ENCODE measurements at regions not wholly inside any gene's neighbourhood (a gene's known extent, or its start where the extent isn't known, plus 50 kb on each side); places are given as distances from the start of the nearest gene placed in this dataset.

DNA sequence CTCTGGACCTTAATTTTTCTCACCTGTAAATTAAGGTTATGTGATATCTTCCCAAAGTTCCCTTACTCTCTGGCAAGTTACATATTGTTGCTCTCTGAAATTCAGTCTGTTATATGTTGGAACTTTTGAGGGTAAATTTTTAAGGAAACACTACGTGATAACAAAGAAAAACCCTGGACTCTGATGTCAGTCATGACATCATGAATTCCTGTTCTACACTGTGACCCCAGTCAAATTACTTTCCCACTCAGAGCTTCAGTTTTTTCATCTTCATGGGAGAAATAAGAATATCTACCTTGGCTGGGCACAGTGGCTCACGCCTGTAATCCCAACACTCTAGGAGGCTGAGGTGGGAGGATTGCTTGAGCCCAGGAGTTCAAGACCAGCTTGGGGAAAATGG, 164.6 kb upstream of the RALGAPA2 start:
- no peak for DNase-seq (ENCODE audit: low spot score)

GRCh38 chr20:20875716-20876115, 163.3 kb upstream of the RALGAPA2 start:
- DNase-seq (ENCODE audit: low spot score) = no peak

GRCh38 chr20:20872428-20872827, 160.0 kb upstream of the RALGAPA2 start:
- no peak for DNase-seq (ENCODE audit: low spot score)

DNA sequence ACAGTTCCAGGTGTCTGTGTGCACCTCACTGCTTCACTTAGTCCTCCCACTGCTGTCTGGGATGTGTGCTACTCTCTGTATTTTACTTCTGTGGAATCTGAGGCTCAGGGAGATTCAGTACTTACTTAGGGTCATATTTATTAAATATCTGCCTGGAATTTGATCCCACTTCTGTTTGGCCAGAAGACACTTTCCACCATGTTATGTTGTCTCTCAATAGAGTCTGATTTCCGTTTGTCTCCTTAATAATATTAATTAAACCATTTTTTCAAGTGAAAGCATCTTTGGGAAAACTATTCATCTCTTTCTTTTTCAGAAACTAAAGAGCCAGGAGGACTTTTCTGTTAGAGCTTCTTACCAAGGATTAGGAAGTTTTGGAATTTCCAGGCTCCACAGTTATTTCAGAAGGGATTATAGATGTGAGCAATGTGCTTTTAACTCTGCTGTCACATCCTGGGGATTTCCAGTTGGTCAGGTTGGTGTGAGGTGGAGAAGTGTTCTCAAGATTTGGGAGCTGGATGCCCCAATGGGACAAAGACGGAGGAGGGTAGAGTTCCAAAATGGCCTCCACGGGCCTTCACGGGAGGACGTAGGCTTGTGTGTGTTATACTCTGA, 156.8 kb upstream of the RALGAPA2 start:
- DNase-seq (ENCODE audit: low spot score) = no peak

DNA sequence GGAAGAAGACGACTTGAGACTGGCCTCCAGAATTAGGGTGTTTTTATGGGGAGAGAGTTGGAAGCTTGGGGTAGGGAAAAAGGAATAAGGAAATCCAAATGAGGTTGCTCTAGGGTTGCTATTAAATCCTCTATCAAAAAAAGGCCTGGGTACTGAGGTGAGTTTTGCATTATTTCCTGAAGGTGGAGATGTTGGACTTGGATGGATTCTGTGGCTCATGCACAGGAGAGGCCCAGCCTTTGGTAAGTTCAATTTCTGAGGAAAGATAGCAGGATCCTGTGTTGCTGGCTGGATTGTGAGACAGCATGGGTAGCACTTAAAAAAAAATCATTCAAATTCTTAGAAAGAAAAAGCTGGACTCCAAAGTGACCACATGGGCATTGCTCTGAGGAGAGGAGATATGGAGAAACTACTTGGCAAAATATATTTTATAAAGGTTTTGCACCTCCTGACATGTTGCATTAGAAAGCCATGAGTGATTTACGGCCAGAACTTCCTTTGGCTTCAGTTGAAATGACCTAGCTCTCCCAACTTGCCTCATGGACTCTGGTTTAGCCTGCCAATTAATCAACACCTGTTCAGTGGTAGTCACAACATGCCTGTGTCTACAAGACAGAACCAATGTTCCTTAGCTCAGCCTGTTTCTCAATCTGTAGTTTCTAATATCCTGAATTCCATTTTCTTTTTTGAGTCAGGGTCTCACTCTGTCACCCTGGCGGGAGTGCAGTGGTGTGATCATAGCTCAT, 152.1 kb upstream of the RALGAPA2 start:
- peak; percentile 53 for DNase-seq (ENCODE audit: low spot score)

- peak; percentile 96 for DNase-seq (ENCODE audit: low spot score)
Observed at GRCh38 chr20:20860078-20860806, 147.8 kb upstream of the RALGAPA2 start.

DNA sequence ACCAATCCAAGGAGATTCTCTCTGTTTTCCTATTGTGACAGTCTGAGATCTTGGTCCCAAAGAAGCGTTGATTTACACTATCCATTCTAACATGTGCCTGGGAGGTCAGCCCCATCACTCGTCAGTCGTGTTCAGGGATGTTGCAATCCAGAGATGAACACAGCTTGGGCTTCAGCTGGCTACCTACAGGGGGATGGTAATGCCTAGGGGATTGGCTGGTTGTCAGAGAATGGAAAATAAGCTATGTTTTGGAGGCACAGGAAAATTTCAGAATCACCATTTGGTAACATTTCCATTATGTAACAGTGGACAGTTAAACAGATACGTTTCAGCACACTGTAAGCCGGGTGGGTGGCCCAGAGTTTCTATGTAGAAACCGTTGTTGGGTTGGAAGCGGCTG, 147.1 kb upstream of the RALGAPA2 start:
- DNase-seq (ENCODE audit: low spot score) = no peak

DNA sequence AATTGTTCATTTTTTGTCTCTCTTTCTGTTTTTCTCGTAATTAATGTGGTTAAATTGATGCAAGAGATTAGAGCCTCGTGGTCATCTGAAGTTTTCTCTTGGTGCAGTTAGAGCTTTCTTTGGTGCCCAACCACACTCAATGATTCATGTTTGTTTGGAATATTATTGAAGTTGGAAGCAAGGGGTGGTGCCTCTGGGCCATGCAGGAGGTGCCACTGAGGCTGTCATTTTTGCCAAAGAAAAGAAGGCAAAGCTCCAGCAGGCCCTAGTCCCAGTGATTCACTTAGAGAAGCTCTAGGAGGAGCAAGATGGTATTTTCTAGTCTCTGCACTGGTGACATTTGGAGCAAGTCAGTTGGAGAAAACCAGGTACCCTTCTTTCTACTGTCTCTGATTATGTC, 144.5 kb upstream of the RALGAPA2 start:
- DNase-seq (ENCODE audit: low spot score) = no peak

DNA sequence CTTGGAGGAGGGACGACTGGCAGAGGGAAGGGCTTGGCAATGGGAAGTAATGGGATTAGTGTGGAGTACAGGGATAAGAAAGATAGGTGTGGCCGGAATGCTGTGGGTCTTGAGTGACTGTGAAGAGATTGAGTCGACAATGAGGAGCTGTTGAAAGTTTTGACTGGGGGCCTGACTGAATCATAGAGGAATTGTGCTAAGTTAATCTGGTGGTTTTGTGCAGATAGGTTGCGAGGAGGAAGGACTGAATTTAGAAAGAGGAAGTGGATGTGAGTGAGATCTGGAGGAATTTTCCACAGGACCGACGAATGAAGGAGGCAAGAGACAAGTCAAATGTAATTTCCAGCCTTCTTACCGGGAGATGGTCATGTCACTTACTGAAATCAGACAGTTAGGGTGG, 143.9 kb upstream of the RALGAPA2 start:
- DNase-seq (ENCODE audit: low spot score) = no peak

DNA sequence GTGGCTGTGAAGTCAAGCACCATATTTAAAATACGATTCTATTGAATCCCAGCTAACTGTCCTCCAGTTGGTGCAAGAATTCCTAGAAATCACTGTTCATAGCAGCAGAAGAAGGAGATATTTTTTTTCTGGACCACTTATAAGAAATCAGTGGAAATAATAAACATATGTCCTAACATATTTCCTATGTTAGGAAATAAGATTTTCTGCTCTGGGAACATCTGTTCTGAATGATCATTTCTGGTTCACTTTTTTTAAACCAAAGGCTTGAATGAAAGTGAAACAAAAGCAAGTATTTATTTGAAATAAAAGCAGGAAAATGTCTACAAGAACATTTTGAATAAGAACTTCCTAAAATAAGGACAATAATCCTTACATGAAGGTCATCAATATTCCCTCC, 138.9 kb upstream of the RALGAPA2 start:
- DNase-seq (ENCODE audit: low spot score) = no peak

- DNase-seq (ENCODE audit: low spot score) = no peak
Observed at GRCh38 chr20:20850407-20850806, 138.0 kb upstream of the RALGAPA2 start.

- DNase-seq (ENCODE audit: low spot score) = no peak
Observed at GRCh38 chr20:20849161-20849560, 136.7 kb upstream of the RALGAPA2 start.

DNA sequence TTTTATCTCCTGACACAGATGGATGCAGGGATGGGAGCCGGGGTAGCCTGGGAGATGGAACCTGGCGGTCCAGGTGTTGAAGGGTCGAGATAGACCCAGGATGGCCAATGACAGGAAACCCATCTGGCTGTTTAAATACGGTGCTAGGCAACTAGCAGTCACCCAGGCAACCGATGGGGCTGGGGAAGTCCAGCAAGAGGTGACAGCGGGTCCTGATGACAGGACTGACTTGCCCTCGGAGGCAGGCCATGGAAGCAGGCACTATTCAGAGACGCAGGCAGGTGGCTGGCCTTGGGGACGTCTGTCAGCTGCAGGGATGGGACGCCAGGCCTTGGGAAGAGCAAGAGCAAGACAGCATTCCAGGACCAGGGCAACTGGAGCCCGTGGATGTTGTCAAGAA, 135.4 kb upstream of the RALGAPA2 start:
- DNase-seq (ENCODE audit: low spot score) = no peak

DNA sequence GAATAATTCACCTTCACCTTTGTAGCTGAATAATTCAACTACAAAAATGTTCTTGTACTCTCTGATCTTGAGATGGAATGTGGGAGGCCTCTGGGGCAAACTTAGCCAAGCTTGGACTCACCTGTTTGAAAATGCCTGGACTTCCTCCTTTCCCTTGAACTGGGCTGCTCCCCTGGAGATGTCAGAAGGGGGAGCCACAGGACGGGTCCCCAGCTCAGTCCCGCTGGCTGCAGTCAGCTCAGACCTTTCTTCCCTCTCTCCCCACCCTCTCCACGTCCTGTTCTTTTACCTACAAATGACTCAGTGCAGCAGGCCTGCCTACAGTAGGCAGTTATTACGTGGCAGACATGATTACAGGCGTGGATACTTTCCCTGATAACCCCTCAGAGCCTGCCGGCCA, 131.5 kb upstream of the RALGAPA2 start:
- DNase-seq (ENCODE audit: low spot score) = no peak

- DNase-seq (ENCODE audit: low spot score) = no peak
Observed at GRCh38 chr20:20839771-20840170, 127.3 kb upstream of the RALGAPA2 start.

DNA sequence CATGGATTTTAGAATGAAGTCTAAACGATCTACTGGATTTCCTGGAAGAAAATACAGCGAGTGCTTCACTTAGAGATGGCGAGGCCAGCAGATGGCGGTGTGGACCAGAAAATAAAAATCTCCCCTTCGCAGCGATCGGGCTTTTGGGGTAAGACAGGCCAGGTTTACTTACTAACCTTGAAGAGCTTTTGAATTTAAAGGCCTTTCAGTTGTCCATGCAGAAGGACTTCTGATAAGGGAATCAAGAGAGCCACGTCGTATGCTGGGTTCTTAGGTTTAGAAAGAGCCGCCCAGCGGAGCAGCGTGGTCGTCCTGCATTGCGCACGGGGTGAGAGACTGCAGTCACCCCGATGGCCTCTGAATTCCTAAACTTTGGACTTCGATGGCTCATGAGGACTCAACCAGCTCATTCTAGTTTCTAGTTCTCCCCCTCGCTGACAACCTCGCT, 125.2 kb upstream of the RALGAPA2 start:
- peak; percentile 66 for DNase-seq (ENCODE audit: low spot score)

- DNase-seq (ENCODE audit: low spot score) = no peak
Observed at GRCh38 chr20:20836836-20837235, 124.4 kb upstream of the RALGAPA2 start.

- DNase-seq (ENCODE audit: low spot score) = no peak
Observed at GRCh38 chr20:20835897-20836296, 123.5 kb upstream of the RALGAPA2 start.

DNA sequence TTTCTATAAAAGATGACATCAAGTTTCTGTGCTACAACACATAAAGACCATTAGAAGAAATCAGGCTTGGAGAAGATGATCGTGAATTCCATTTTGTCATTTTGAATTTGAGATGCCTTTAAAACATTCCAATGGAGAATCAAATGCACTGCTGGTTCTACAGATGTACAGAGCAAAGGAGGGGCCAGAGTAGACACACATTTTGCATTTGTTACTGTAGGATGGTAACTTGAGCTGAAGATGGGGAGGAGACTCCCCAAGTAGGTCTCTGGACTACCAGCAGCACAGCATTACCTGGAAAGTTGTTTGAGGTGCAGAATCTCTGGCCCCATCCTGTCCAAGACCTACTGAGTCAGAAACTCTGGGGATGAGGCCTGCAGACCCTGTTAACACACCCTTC, 121.6 kb upstream of the RALGAPA2 start:
- no peak for DNase-seq (ENCODE audit: low spot score)

- DNase-seq (ENCODE audit: low spot score) = no peak
Observed at GRCh38 chr20:20832715-20833114, 120.3 kb upstream of the RALGAPA2 start.

- no peak for DNase-seq (ENCODE audit: low spot score)
Observed at GRCh38 chr20:20831794-20832193, 119.3 kb upstream of the RALGAPA2 start.

- no peak for DNase-seq (ENCODE audit: low spot score)
Observed at GRCh38 chr20:20829681-20830080, 117.2 kb upstream of the RALGAPA2 start.

DNA sequence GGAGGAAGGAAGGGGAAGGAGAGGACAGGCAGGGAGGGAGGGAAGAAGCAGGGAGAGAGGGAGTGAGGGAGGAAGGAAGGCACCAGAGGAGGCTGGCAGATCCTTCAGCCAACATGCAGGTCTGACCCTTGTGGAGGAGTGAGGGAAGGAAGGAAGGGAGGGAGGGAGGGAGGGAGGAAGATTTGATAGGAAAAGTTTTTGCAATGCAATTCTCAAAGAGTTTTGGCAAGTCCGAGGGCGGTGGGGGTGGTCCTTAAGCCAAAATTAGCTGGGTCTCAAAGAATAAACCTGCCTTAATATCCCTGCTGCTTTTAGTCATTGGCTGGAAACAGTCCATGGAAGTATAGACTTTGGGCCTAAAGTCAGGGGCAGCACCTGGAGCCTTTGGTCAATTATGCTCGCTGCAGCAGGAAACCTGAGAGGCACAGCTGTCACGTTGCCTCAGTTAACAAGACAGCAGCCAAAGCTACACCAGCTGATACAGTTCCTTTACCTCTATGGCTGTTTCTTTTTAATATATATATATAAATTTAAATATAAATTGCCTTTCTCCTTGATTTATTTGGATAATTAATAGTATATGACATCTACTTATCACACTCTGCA, 115.7 kb upstream of the RALGAPA2 start:
- DNase-seq (ENCODE audit: low spot score) = no peak

Measured in RKO (cell line).